SU-DHL-6 (cell line): ENCODE measurements at regions not wholly inside any gene's neighbourhood (a gene's known extent, or its start where the extent isn't known, plus 50 kb on each side); places are given as distances from the start of the nearest gene placed in this dataset.

ENCODE experiments used
- H2AFZ ChIP-seq: fragments of 200-600 bp; sonication (generic); 2 replicates; pipeline ENCODE4 v1.6.1; 2014; ENCODE audit warnings: low read depth, mild to moderate bottlenecking, moderate library complexity, mixed read lengths, antibody characterized with exemption, low read length; ENCODE audit not compliant: severe bottlenecking
- H3F3A ChIP-seq: fragments of 200-600 bp; shearing (Covaris generic); 2 replicates; pipeline ENCODE4 v1.6.0; 2016; ENCODE audit warnings: antibody characterized with exemption, mild to moderate bottlenecking; ENCODE audit not compliant: insufficient read depth
- H3K27ac ChIP-seq: fragments of 200-600 bp; sonication (generic); 2 replicates; pipeline ENCODE4 v1.5.1; 2016; ENCODE audit warnings: low read depth, mild to moderate bottlenecking, low read length, moderate library complexity, mixed read lengths
- H3K27me3 ChIP-seq: fragments of 200-600 bp; sonication (generic), shearing (Covaris generic); 2 replicates; pipeline ENCODE4 v1.6.0; 2014; ENCODE audit warnings: mild to moderate bottlenecking, low read length
- H3K36me3 ChIP-seq: fragments of 200-600 bp; sonication (generic); 2 replicates; pipeline ENCODE4 v1.6.1; 2014; ENCODE audit warnings: mild to moderate bottlenecking, low read length, mixed read lengths
- H3K4me2 ChIP-seq: fragments of 300-600, 200-600 bp; shearing (Covaris generic), sonication (generic); 2 replicates; pipeline ENCODE4 v1.6.0; 2014; ENCODE audit warnings: low read length, low read depth, mild to moderate bottlenecking; ENCODE audit not compliant: poor library complexity, severe bottlenecking
- H3K4me3 ChIP-seq: fragments of 200-600 bp; sonication (generic); 2 replicates; pipeline ENCODE4 v1.5.1; 2014; ENCODE audit warnings: antibody characterized with exemption, low read length, mild to moderate bottlenecking, mixed read lengths; ENCODE audit not compliant: insufficient read depth, poor library complexity, severe bottlenecking
- H3K79me2 ChIP-seq: fragments of 200-600 bp; sonication (generic); 2 replicates; pipeline ENCODE4 v1.6.1; 2014; ENCODE audit warnings: mild to moderate bottlenecking, low read length, moderate library complexity; ENCODE audit not compliant: insufficient read depth
- H3K9ac ChIP-seq: fragments of 200-600 bp; sonication (generic); 2 replicates; pipeline ENCODE4 v1.7.0; 2014; ENCODE audit warnings: mild to moderate bottlenecking, low read length
- H3K9me2 ChIP-seq: fragments of 200-600 bp; sonication (generic); replicated peaks from 2 replicates; pipeline ENCODE4 v1.6.1; 2014; ENCODE audit warnings: low read length; ENCODE audit not compliant: insufficient read depth
- H3K9me3 ChIP-seq: fragments of 200-600 bp; sonication (generic); 2 replicates; pipeline ENCODE4 v1.6.1; 2014; ENCODE audit warnings: low read length, mixed read lengths; ENCODE audit not compliant: insufficient read depth
- H4K20me1 ChIP-seq: fragments of 200-600 bp; sonication (generic); 2 replicates; pipeline ENCODE4 v1.6.1; 2014; ENCODE audit warnings: low read depth, mild to moderate bottlenecking, antibody characterized with exemption, low read length, moderate library complexity, mixed read lengths
- EZH2phosphoT487 ChIP-seq: fragments of 200-600 bp; sonication (generic), shearing (Covaris generic); conservative IDR thresholded peaks from 2 replicates; pipeline ENCODE4 v1.6.1; 2018; ENCODE audit warnings: mild to moderate bottlenecking, antibody characterized with exemption, low read length, moderate library complexity, mixed read lengths
- TF ChIP-seq, protein P1 (sequence below): fragments of 200-600 bp; sonication (generic); IDR thresholded peaks from one replicate; pipeline ENCODE4 v1.5.1; 2017; ENCODE audit warnings: antibody characterized with exemption, mild to moderate bottlenecking, low read length, moderate library complexity; ENCODE audit not compliant: insufficient read depth, poor library complexity, severe bottlenecking

DNA sequence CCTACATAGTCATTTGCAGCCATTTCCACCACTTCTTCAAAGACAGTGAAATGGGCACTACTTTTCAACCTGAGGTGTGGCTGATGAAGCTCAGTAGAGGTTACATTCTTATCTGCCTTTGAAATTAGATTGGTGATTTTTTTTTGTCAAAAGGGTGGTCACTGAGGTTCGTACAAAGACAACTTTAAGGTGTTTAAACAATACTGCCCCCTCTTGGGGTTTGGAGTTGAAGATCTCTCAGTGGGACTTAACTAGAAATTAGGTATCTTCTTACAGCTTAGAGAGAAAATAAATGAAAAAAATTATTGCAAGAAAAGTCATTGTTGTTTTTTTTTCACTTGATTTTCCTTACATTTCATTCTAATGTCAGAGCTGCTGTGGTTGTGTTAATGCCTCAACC, 713.2 kb downstream of the CDH11 start:
- Histone ChIP-seq H4K20me1 (no peaks in the 10 kb centered on the region), H3K79me2 (no peaks in the 10 kb centered on the region), H3K4me2 (no peak overlapping the region), H3K9me3 (0 out of 2 replicates have a peak, but pooled peaks cover 3% of the 10 kb centered on the region), H2AFZ (no peak overlapping the region), H3K27ac (no peak overlapping the region), H3K27me3 (no peaks in the 10 kb centered on the region), H3K36me3 (no peaks in the 10 kb centered on the region), H3F3A (no peaks in the 10 kb centered on the region), H3K9me2 (no peaks in the 10 kb centered on the region), H3K4me3 (no peak overlapping the region), H3K9ac (no peak overlapping the region)
- TF ChIP-seq EZH2phosphoT487: no peak
- TF ChIP-seq, protein P1, sequence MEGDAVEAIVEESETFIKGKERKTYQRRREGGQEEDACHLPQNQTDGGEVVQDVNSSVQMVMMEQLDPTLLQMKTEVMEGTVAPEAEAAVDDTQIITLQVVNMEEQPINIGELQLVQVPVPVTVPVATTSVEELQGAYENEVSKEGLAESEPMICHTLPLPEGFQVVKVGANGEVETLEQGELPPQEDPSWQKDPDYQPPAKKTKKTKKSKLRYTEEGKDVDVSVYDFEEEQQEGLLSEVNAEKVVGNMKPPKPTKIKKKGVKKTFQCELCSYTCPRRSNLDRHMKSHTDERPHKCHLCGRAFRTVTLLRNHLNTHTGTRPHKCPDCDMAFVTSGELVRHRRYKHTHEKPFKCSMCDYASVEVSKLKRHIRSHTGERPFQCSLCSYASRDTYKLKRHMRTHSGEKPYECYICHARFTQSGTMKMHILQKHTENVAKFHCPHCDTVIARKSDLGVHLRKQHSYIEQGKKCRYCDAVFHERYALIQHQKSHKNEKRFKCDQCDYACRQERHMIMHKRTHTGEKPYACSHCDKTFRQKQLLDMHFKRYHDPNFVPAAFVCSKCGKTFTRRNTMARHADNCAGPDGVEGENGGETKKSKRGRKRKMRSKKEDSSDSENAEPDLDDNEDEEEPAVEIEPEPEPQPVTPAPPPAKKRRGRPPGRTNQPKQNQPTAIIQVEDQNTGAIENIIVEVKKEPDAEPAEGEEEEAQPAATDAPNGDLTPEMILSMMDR: no peak

DNA sequence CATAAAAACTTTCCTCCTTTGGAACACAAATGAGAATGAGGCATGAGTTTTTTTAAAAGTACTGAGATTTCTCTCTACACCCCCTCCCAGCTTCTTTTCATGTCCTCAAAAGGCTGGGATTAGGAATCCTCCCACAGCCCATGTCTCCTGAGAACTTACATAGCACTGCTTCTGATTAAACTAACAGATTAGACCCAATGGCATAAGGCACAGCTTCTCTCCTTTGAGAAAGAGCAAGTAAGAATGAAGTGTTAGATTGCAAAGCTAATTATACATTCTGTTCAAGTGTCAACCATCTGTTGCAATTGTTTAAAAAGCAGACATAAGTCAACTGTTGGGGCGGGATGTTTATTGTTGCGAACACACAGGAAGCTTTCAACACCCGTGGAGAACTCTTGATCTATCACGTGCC, 715.1 kb downstream of the CDH11 start:
- Histone ChIP-seq H3K9me3 (no peaks in the 10 kb centered on the region), H3K36me3 (no peaks in the 10 kb centered on the region), H3K27ac (no peak overlapping the region), H3K4me3 (no peak overlapping the region), H3K9ac (no peak overlapping the region), H4K20me1 (no peaks in the 10 kb centered on the region), H2AFZ (no peak overlapping the region), H3K79me2 (no peaks in the 10 kb centered on the region), H3K27me3 (no peaks in the 10 kb centered on the region), H3K4me2 (no peak overlapping the region), H3F3A (no peaks in the 10 kb centered on the region), H3K9me2 (no peaks in the 10 kb centered on the region)
- TF ChIP-seq EZH2phosphoT487: no peak
- TF ChIP-seq, protein P1: no peak

DNA sequence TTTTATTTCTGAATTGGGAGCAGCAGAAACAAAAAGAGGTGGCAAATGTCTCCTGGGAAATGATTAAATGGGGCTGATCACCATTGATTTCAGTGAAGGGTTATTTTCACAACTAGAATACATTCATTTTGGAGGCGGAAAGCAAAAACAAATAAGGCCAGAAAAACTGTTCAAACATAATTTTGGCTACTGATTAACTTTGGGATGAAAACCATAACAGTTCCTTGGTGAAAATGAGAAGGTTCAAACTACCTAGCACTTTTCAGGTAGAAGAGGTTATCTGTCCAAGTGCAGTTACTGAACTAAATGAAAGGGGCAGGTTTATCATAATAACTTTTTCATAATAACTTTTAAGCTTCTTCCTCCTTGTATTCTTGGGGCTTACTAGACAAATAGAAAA, 718.5 kb downstream of the CDH11 start:
- Histone ChIP-seq H3K27me3 (no peaks in the 10 kb centered on the region), H3K9me3 (no peaks in the 10 kb centered on the region), H3K36me3 (no peaks in the 10 kb centered on the region), H4K20me1 (no peaks in the 10 kb centered on the region), H3K9ac (no peak overlapping the region), H3K9me2 (no peaks in the 10 kb centered on the region), H3K4me2 (no peak overlapping the region), H2AFZ (no peak overlapping the region), H3K27ac (no peak overlapping the region), H3K4me3 (no peak overlapping the region), H3F3A (no peaks in the 10 kb centered on the region), H3K79me2 (no peaks in the 10 kb centered on the region)
- TF ChIP-seq, protein P1: no peak
- no peak for TF ChIP-seq EZH2phosphoT487

DNA sequence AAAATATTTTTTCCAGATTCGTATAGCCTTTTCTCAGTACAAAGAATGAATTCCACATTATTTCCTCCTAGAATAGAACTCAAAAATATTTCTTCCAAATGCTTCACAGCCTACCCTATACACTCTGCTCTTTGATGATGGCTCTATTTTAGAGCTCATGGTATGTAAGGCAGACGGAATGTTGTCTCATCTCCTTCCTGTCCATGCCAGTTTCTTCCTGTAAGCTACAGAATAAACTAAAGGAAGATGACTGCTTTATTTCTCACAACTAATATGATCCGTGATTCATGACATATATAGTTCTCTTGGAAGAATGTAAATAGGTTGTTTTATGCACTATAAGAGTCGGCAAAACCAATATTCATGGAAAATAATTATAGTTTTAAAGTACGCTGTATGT, 723.1 kb downstream of the CDH11 start:
- Histone ChIP-seq H4K20me1 (no peaks in the 10 kb centered on the region), H3K9me3 (no peaks in the 10 kb centered on the region), H3K36me3 (no peaks in the 10 kb centered on the region), H3K9me2 (no peaks in the 10 kb centered on the region), H3K79me2 (no peaks in the 10 kb centered on the region), H3F3A (no peaks in the 10 kb centered on the region), H2AFZ (no peak overlapping the region), H3K9ac (no peak overlapping the region), H3K27me3 (no peaks in the 10 kb centered on the region), H3K27ac (no peak overlapping the region), H3K4me2 (no peak overlapping the region), H3K4me3 (no peak overlapping the region)
- TF ChIP-seq, protein P1: no peak
- no peak for TF ChIP-seq EZH2phosphoT487
